GM19043 (cell line): ENCODE measurements at regions not wholly inside any gene's neighbourhood (a gene's known extent, or its start where the extent isn't known, plus 50 kb on each side); places are given as distances from the start of the nearest gene placed in this dataset.
"Not testable (repeated sequence)": the region's sequence is repeated elsewhere in the genome, so short reads cannot be mapped to it uniquely, and the experiment has no call there.

ENCODE experiments used
- ATAC-seq: cut with Tn5 transposase; IDR thresholded peaks from one replicate; pipeline ENCODE4 v1.9.1; 2021; ENCODE audit warnings: low read depth; ENCODE audit not compliant: unreplicated experiment

DNA sequence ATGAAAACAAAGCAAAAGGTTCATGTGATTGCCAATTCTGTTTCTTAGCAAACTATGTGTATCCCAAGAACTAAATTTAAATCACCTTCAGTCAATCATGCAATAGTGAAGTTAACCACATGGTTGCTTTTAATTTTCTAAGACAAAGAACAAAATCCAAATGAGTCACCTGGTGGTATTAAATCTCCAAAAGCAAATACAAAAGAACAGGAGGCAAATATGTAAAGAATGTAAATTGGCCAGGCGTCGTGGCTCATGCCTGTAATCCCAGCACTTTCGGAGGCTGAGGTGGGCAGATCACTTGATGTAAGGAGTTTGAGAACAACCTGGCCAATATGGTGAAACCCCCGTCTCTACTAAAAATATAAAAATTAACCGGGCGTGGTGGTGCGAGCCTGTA lies 54.2 kb upstream of the PIK3R4 start:
- ATAC-seq, result no peak

DNA sequence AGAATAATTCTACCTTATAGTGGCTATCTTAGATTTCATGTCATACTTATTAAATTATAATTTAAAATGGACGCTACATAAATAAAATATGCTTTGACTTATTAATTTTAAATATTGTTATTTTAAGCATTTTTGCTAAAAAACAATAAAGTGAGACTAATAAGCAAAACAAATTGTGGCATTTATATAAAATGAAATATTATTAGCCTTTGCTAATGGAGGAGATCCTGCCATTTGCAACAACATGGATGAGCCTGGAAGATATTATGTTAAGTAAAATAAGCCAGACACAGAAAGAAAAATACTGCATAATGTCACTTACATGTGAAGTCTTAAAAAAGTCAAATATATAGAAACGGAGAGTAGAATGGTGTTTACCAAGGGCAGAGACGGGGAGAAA lies 54.8 kb upstream of the PIK3R4 start:
- ATAC-seq, result no peak

DNA sequence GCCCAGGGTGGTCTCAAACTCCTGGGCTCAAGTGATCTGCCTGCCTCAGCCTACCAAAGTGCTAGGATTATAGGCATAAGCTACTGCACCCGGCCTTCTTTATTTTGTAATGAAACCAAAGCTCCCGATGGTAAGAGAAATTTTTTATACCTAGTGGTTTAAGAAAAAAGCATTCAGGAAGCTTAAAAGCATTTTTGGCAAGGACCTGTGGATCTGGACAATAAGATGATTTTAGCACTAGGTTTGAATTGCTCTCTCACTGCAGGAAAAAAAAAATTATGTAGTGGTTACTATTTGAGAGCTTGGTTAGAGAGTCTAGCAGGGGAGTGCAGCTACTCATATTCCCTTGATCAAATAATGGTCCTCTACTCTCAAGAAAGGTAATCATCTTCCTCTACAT lies 64.9 kb upstream of the PIK3R4 start:
- no peak for ATAC-seq

DNA sequence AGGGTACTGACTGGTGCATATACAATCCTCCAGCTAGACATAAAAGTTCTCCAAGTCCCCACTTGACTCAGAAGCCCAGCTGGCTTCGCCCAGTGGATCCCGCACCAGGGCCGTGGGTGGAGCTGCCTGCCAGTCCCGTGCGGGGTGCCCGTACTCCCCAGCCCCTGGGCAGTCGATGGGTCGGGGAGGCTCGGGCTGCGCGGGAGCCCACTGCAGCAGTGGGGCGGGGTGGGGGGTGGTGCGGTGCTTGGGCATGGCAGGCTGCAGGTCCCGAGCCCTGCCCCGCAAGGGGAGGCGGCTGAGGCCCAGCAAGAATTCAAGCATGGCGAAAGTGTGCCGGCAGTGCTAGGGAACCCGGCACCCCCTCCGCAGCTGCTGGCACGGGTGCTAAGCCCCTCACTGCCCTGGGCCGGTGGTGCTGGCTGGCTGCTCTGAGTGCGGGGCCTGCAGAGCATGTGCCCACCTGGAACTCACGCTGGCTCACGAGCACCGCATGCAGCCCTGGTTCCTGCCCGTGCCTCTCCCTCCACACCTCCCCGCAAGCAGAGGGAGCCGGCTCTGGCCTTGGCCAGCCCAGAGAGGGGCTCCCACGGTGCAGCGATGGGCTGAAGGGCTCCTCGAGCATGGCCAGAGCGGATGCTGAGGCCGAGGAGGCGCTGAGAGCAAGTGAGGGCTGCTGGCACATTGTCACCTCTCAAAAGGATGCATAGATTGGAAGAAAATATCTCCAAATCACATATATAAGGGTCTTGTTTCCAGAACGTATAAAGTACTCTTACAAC lies 68.3 kb upstream of the PIK3R4 start:
- ATAC-seq, result no peak

DNA sequence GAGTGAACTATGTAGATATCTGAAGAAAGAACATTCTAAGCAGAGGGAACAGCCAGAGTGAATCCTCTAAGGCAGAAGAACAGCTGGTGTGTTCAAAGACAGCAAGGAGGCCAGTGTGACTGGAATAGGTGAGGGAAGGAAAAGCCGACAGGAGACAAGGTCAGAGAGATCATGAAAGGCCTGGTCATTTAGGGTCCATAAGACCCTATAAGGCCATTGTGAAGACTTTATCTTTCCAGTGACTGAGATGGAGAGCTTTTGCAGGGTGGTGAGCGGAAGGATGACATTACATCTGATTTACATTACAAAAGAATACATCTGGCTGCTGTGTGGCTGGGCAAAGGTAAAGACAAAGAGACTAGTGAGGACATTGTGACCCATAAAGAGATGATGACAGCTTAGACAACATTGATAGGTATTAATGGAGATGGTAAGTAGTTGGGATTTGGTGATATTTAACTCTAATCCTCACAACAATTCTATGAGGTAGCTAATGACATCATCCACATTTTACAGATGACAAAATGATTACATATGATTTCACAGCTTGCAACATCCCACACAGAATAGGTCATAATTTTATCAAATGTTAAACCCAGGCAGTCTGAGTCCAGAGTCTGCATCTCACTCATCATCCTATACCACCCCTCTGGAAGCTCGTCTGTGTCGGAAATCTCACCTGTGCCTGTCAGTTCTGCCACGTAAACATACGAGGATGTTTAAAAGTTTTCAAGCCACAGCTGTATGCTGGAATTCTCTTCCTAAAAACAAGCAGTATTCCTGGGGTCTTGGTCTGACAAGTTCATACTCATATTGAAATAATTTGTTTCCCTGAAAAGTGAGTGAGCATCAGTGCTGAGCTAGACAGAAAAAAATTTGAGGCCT lies 70.2 kb upstream of the PIK3R4 start:
- ATAC-seq, result no peak

DNA sequence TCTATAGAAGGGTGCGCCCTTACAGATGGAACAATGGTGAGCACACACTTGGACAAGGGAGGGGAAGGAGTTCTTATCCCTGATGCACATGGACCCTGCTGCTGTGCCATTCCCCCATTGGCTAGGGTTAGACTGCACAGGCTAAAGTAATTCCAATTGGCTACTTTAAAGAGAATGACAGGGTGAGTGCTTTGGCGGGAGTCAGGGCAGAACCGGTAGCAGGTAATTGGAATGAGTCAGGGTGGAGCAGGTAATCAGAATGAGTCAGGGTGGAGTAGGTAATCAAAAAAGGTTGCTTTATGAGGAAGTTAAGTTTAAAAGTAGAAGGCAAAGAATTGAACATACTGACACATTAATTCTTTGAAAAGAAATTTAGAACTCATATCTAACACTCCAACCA lies 71.4 kb upstream of the PIK3R4 start:
- not testable (repeated sequence) for ATAC-seq

DNA sequence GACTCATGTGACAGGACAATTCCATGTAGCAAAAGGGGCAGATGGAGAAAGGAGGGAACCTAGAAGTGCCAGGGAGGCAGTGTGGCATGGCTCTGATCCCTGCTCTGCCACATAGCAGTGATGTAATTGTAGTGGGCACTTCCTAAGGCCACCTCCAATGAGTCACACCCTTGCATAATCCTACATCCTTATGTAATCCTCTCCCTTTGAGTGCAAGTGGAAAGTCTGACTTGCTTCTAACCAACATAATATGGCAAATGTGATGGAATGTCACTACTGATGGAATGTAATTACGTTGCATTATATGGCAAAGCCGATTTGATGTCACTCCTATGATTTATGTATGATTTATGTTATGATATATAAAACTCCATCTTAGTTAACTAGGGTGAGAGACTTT lies 72.9 kb upstream of the ATP2C1 start:
- no peak for ATAC-seq

DNA sequence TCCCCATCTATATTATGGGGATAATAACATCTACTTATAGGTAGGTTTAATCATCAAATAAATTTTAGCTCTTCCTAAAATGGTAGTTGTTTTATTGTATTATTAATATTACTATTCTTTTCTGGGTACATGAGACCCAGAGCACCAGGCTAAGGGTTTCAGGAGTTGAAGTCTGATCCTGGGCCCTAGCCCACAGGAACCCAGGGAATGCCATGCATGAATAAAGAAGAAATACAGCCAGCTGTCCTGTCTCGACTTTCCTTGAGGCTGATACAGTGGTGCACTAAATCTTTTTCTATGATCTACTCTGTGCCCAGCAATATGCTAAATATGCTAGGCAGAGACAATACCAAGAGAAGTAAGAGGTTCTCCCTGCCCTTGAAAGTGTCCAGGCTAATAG lies 72.1 kb upstream of the ATP2C1 start:
- no peak for ATAC-seq

DNA sequence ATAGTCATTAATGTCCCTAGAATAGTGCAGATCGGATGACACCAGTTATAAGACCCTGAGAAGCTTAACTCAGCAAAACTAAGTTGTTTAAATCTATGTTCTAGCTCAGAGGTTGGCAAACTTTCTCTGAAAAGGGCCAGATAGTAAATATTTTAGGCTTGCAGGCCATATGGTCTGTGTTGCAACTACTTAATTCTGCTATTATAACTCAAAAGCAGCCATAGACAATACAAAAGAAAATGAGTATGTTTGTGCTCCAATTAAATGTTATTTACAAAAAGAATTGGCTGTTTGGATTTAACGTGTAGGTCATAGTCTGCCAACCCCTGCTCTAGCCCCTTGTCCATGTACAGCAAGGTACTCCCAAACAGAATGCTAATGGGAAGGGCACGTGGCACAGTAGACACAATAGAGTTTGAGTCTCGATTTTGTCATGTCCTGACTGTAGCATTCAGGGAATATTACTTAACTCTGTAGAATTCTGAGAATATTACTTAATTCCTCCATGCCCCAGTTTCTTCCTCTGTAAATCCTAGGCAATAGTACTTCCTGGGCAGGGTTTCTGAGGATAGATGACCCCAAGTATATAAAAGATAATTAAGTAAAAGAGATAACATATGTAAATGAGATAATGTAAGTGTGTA lies 70.5 kb upstream of the ATP2C1 start:
- ATAC-seq, result no peak

DNA sequence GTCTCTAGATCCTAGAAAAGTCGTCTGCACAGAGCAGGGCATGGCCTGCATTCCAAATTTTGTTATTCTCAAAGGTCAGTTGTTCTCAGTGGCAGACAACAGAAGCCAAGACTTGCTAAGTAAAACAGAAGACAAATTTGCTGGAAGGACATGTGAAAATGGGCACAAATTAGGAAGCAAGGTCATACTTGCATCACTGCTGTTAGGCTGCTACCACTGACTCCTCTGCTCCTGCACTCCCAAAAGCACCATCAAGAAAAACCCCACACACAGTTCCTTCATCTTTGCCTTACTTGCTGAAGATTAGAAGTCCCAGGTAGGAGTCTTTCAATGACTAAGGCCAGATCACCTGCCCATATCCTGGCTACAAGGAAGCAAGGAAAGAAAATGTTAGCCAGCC lies 69.9 kb upstream of the ATP2C1 start:
- no peak for ATAC-seq

DNA sequence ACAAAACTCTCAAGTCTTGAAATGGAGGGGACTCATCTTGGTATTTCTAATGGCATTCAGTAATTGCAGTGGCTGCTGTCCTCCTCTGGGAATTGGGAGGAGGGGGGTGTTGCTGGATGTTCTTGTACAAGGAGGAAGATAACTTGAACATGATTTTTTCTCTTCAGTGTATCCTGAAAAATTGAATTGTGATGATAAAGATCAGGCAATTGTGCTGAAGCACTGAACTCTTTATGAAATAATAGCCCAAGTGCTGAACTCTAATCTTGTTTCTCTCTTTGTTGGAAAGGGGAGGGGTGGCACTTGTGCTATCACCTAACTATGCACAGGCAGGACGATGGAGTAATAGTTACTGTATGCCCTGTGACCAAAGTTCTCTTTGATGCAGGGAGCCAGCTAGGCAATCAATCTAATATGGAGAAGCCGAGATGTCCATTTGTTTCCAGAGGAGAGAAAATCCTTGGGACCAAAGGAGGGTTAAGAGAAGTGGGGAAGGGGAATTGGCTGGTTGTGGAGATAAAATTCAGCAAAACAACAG lies 68.1 kb upstream of the ATP2C1 start:
- ATAC-seq, result no peak

DNA sequence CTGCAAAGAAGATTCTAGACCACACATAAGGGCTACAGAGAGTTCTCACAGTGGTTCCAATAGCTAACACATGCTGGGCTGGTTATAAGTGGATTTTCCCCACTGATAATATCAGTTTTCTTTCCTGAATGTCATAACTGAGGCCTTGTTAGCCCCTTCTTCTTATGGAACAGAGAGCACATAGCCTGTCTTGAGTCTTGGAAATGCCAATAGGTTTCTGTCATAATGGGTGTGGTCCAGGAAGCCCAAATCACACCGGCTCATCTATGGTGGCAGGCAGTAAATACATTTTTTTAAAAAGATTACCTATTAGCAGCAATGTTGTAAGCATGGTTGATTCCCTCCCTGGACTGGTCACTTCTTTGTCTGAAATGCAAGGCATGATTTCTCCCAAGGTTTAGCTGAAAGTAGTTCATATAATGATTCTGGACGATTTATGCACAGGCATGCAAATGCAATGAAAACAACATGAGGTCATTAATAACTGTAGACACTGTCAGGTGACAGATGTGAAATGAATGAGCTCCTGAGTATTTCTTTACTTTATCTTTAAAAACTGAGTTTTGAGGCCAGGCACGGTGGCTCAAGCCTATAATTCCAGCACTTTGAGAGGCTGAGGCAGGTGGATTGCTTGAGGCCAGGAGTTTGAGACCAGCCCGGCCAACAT lies 67.2 kb upstream of the ATP2C1 start:
- no peak for ATAC-seq

DNA sequence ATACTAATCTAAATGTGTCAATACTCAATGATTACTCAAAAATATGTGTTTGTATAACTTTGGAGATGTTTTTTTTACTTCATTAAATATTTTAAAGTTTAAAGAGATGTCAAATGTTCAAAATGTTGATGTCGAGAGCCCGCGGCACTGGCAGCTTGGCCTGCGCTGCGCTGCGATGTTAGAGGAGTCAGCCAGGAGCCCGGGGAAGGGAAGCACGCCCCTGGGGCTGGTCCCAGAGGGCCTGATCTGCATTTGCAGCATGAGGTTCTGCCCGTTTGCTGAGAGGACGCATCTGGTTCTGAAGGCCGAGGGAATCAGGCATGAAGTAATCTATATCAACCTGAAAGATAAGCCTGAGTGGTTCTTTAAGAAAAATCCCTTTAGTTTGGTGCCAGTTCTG lies 66.4 kb upstream of the ATP2C1 start:
- ATAC-seq, result no peak

DNA sequence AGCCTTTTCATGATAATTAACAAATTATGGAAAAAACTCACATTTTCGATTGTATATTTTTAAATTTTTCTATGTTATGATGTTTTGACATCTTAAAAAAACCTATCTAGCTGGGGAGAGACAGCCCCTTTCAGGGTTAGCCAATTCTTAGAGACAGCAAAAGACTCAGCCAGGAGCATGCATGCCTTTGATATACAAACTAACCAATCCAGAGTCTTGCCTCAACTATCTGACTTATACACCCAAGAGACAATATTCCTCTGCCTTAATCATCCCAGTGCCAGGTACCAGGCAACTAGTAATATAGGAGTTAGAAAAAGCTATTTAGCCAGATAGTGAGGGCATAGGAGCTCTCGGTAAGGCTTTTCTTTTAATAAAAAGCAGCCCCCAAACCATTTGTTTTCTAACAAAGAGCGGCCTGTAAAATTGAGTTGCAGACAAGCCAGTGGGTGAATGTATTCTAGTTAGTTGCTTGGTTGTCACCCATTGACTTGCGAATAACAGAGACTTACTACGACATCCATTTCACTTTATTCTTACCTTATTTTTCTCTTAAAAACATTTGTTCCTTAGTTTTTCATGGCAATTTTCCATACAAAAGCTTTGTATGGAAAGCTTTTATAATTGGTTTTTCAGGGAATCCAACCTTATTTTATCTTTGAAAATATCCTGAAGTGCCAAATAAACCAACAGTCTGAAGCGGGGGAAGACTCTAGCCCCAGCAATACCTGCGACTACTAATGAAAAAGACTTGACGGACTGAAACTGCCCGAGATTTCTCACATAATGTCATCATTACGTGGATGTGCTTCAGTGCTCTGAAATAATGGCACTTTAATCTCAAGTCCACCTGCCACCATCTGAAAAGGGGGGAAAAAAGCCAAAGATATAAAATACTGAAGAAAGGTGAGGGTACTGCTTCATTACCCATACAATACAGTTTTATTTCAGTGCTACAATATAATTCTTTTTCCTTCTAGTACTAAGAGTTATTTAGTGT lies 64.6 kb upstream of the ATP2C1 start:
- ATAC-seq, result no peak

DNA sequence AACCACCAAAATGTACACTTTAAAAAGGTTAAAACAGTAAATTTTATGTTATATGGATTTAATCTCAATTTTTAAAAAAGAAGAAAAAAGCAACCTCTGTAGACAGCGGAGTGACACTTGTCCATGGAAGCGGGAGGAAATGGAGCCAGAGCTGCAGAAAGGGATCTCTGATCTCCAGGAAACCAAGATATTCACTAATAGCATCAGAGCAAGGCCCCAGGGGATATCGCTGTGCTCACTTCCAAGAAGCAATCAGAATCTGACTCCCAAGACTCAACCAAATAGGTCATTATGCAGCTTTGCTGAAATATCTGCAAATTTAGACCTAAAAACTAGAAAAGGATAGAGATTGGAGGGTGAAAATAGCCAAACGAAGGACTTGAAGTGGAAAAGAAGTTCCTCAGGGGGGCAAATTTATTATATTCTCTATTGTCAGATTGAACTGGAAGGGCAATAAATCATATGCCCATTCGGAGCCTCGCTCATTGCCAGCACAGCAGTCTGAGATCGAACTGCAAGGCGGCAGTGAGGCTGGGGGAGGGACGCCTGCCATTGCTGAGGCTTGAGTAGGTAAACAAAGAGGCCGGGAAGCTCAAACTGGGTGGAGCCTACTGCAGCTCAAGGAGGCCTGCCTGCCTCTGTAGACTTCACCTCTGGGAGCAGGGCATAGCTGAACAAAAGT lies 62.0 kb upstream of the ATP2C1 start:
- no peak for ATAC-seq

DNA sequence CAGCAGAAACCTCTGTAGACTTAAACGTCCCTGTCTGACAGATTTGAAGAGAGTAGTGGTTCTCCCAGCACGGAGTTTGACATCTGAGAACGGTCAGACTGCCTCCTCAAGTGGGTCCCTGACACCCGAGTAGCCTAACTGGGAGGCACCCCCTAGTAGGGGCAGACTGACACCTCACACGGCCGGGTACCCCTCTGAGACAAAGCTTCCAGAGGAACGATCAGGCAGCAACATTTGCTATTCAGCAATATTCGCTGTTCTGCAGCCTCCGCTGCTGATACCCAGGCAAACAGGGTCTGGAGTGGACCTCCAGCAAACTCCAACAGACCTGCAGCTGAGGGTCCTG lies 61.5 kb upstream of the ATP2C1 start:
- ATAC-seq, result not testable (repeated sequence)

DNA sequence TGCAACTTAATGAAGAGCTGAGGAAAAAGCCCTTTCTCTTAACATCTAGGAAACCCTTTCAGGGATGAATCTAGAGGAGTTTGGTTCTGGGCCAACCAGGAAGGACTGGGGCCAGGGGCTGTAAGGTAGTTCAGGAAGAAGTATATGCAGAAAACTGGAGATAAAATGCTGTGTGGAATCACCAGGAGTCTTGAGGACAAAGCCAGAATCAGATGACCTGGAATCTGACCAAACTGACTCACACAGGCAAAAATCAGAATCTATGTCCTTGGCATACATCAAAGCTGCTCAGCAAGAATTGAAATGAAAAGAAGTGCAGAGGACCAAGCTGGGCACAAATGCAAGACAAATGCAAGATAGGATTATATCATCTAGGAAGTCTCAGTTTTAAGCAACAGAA lies 59.4 kb upstream of the ATP2C1 start:
- no peak for ATAC-seq

DNA sequence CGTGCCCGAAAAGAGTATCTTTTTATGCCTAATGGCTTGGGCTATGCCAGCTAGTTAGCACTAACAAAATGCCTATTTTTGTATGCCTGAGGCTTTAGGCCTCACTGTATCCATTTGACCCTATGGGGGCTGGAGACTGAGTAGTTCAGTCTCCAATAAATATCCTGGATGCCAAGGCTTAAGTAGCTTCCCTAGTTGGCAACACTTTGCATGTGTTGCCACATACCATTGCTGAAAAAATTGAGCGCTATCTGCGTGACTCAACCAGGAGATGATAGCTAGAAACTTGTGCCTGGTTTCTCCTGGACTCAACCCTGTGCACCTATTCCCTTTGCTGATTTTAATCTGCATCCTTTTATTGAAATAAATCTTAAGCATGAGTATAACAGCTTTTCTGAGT lies 58.4 kb upstream of the ATP2C1 start:
- ATAC-seq, result no peak
